ENCODE measurements at regions not wholly inside any gene's neighbourhood (a gene's known extent, or its start where the extent isn't known, plus 50 kb on each side); places are given as distances from the start of the nearest gene placed in this dataset.
A peak's percentile ranks its signal among the peaks of the same experiment; 100 is the strongest.

DNA sequence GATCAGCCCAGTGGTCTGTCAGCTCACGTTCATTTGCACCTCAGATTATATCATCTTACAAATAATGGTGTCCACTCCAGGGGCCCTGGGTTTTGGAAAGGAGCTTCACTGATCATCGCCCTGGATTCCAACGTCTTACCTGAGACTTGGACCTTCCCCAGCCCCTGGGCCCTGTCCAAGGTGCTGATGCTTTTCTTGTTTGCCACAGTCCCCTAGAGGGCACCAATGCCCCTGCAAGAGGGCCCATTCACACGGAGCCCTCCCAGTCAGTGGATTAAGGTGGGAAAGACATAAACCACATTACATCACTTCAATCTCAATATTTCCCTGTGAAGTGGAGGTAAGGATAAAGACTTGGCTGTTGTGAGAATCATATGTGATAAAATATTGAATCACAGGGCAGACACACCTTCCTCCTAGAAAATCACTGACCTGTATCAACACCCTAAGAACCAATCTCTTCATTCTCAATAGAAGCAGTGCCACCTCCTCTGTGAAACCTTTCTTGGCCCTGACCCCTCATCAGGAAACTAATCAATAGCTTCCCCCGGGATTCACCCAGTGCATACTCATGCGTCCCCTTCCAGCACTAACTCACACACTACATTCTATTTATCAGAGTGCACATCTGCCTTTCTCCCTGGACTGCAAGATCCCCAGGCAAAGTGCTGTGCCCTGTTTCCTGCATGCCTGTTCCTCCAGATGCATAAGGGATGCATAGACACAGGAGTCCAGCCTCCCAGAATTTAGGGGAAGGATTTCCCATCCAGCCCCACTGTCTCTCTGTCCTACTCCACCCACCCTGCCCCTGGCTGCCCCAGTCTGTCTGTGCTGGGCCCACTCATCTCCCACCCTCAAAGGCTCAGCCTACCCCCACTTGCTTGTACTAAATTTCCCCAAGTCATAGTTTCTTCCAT lies 167.0 kb downstream of the BUD13 start:
- 27 to 34% methylated on average over 6 of the region's 6 CpGs for WGBS, 2 donors
- no peak for ATAC-seq (ENCODE audit: low FRiP score in 2 of 2)

DNA sequence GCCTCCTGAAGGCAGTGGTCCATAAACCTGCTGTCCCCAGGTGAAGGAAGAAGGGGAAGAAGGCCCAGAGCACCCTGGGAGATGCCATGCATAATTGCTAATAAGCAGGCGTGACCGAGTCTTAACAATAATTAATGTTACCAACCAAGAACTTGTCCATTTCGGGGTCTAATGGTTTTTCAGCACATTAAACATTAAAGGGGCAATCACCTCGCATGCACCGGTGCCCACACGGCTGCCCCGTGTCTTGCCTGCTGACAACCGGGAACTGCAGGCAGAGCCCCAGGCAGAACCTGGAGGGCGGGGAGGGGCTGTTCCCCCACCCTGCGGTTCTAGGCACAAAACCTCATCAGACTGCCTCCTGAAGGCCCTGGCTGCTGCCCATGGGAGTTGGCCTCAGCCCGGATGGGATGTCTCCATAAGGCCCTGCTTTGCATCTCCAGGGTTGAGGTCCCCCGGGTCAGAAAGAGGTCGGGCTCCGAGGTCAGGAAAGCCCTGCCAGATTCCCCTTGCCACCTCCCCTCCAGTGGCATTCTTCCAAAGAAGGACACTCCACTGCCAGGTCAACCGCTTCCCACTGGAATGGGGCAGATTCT lies 169.0 kb downstream of the BUD13 start:
- Histone ChIP-seq H3K4me3 (no peak overlapping the region), H3K36me3 (no peaks in the 10 kb centered on the region), H3K4me1 (no peaks in the 10 kb centered on the region), H3K9me3 (no peaks in the 10 kb centered on the region), H3K27me3 (no peaks in the 10 kb centered on the region), H3K27ac (no peak overlapping the region)
- 81 to 92% methylated on average over 14 to 15 of the region's 15 CpGs for WGBS, 2 donors
- TF ChIP-seq, protein P1, sequence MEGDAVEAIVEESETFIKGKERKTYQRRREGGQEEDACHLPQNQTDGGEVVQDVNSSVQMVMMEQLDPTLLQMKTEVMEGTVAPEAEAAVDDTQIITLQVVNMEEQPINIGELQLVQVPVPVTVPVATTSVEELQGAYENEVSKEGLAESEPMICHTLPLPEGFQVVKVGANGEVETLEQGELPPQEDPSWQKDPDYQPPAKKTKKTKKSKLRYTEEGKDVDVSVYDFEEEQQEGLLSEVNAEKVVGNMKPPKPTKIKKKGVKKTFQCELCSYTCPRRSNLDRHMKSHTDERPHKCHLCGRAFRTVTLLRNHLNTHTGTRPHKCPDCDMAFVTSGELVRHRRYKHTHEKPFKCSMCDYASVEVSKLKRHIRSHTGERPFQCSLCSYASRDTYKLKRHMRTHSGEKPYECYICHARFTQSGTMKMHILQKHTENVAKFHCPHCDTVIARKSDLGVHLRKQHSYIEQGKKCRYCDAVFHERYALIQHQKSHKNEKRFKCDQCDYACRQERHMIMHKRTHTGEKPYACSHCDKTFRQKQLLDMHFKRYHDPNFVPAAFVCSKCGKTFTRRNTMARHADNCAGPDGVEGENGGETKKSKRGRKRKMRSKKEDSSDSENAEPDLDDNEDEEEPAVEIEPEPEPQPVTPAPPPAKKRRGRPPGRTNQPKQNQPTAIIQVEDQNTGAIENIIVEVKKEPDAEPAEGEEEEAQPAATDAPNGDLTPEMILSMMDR (IDR thresholded peaks at IDR 0.05): no peak
- no peak for TF ChIP-seq EP300 (IDR thresholded peaks at IDR 0.05)
- TF ChIP-seq POLR2AphosphoS5 (IDR thresholded peaks at IDR 0.05): no peak
- TF ChIP-seq POLR2A (IDR thresholded peaks at IDR 0.05): no peak
- ATAC-seq (ENCODE audit: low FRiP score in 2 of 2): no peak
- peak; percentile 10 to 51 for DNase-seq

More for the DNA sequence above, 167.0 kb downstream of the BUD13 start:
- H3K27me3 ChIP-seq: no peaks in the 10 kb centered on the region
- H3K4me1 ChIP-seq: no peaks in the 10 kb centered on the region
- DNase-seq: no peak
- no peak overlapping the region for H3K4me3 ChIP-seq
- H3K27ac ChIP-seq: no peak overlapping the region
- H3K36me3 ChIP-seq: no peaks in the 10 kb centered on the region
- H3K9me3 ChIP-seq: no peaks in the 10 kb centered on the region
- TF ChIP-seq, protein P1 (IDR thresholded peaks at IDR 0.05): peak in 1 of 6 experiments; percentile 12
- no peak for TF ChIP-seq POLR2A (IDR thresholded peaks at IDR 0.05)

DNA sequence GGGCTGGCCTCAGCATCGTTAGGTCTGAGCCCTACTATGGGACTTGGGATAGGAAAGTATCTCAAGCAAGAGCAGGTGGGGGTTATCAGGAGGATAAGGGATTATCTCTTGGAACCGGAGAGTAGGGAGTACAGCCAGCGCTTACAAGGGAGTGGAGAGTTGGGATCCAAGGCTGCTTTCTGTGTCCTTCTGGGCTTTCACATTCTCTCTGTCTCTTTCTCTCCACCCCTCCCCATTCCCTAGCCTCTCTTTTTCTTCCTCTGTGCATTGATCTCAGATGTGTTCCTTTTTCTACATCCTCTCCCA lies 170.2 kb downstream of the BUD13 start:
- DNase-seq (peak in 1 of 2 donors; percentile 10), ATAC-seq (ENCODE audit: low FRiP score in 2 of 2) (no peak)
- Histone ChIP-seq H3K36me3 (no peaks in the 10 kb centered on the region), H3K4me3 (no peak overlapping the region), H3K9me3 (no peaks in the 10 kb centered on the region), H3K4me1 (no peaks in the 10 kb centered on the region), H3K27me3 (no peaks in the 10 kb centered on the region), H3K27ac (no peak overlapping the region)
- TF ChIP-seq POLR2AphosphoS5 (IDR thresholded peaks at IDR 0.05) (no peak), EP300 (IDR thresholded peaks at IDR 0.05) (no peak), POLR2A (IDR thresholded peaks at IDR 0.05) (no peak)
- TF ChIP-seq, protein P1 (IDR thresholded peaks at IDR 0.05): no peak
- WGBS, 2 donors: 63 to 67% methylated on average over 3 of the region's 3 CpGs

DNA sequence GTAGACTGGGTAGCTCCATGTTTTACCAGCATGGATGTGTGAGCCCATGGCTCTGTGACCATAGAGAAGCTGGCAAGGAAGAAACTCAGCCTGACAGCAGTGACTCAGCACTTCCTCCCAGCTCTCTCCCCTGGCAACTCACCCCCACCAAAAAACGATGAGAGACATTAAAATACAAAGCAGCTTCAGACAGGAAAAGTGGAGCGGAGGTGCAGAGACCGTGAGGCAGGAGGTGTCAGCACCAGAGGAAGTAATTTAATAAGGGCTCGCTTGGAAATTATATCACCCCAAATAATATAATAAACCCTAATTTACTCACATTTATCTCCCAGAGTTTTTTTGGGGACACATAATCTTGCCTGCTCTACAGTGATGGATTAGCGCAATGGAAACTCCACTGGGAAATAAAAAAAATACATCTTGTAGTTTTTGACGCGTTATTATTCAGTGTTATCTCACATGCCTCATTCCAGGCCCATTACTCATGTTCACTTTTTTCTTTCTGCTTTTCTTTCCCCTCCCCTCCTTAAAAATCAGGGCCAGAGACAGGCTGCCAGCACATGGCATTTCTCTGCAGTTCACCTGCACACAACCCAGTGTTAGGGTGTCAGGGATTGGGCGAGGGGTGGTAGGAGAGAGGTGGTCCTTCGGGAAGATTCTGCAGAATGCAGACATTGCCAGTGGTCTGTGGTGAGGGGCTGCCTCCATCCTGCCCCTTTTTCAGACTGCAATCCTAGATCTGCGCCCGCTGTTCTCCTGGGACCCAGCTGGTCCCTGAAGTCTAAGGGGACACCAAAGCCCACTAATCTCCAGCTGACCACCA lies 170.8 kb downstream of the BUD13 start:
- no peaks in the 10 kb centered on the region for H3K27me3 ChIP-seq
- no peaks in the 10 kb centered on the region for H3K36me3 ChIP-seq
- DNase-seq (no peak), ATAC-seq (ENCODE audit: low FRiP score in 2 of 2) (no peak)
- TF ChIP-seq EP300 (IDR thresholded peaks at IDR 0.05) (no peak), POLR2A (IDR thresholded peaks at IDR 0.05) (no peak), POLR2AphosphoS5 (IDR thresholded peaks at IDR 0.05) (no peak)
- TF ChIP-seq, protein P1 (IDR thresholded peaks at IDR 0.05): no peak
- no peaks in the 10 kb centered on the region for H3K4me1 ChIP-seq
- H3K4me3 ChIP-seq: no peak overlapping the region
- 56 to 58% methylated on average over 11 of the region's 11 CpGs for WGBS, 2 donors
- H3K27ac ChIP-seq: no peak overlapping the region
- no peaks in the 10 kb centered on the region for H3K9me3 ChIP-seq
